Activated CD8-positive, alpha-beta memory T cell treated with anti-CD3 and anti-CD28 coated beads, Interleukin-2, amount 50 U/mL, for 1 hour (primary cell): ENCODE measurements at regions not wholly inside any gene's neighbourhood (a gene's known extent, or its start where the extent isn't known, plus 50 kb on each side); places are given as distances from the start of the nearest gene placed in this dataset.

Source experiments
- DNase-seq: peaks from one replicate; pipeline ENCODE4 v3.0.0-alpha.2; 2020; ENCODE audit errors: extremely low read depth

- no peak for DNase-seq
Measured at GRCh38 chr15:62834686-62835329, 207.7 kb upstream of the TPM1 start.

- no peak for DNase-seq
Measured at GRCh38 chr15:62835351-62835750, 207.2 kb upstream of the TPM1 start.

DNA sequence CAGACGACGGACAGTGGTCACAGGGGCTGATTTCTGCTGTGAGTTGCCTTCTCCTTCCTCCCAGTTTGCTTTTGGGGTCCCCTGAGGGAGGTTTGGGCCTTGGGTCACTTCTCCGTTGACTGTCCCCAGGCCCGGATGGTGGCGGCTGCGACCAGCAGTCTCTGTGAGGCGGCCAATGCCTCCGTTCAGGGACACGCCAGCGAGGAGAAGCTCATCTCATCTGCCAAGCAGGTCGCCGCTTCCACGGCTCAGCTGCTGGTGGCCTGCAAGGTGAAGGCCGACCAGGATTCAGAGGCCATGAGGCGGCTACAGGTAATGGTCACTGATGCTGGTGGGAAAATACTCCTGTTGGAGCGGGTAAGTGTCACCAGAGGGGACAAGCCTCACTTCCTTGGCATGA, 206.8 kb upstream of the TPM1 start:
- DNase-seq: no peak

DNA sequence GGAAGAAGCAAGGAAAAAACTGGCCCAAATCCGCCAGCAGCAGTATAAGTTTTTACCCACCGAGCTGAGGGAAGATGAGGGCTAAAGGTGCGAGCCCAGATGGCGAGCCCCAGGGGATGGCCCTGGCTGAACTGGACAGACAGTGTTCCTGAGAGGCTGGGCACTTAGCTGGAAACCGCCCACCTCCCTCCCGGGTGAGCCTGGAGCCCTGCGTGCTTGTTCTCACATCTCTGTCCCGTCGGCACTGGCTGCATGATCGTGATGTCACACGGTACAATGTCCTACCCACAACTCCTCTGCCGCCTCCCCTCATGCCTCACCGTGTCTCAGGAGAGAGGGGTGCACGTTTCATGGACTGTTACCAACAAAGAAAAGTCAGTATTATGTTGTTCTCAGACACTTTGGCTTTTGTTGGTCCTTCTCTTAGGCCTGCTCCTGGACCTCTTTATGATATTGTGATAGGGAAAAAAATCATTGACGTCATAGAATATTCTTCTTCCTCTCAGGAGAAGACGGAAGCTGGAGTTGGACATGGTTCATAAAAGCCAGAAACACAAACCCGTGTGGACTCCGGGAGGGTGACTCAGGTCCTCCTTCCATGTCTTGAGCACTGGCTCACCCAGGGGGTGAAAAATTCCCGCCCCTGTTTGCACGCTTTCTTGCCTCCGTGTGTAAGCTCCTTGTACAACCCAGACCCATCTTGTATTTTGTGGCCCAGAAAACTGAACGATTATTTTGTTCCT, 201.8 kb upstream of the TPM1 start:
- no peak for DNase-seq

- DNase-seq: no peak
Measured at GRCh38 chr15:62841269-62841628, 201.3 kb upstream of the TPM1 start.

DNA sequence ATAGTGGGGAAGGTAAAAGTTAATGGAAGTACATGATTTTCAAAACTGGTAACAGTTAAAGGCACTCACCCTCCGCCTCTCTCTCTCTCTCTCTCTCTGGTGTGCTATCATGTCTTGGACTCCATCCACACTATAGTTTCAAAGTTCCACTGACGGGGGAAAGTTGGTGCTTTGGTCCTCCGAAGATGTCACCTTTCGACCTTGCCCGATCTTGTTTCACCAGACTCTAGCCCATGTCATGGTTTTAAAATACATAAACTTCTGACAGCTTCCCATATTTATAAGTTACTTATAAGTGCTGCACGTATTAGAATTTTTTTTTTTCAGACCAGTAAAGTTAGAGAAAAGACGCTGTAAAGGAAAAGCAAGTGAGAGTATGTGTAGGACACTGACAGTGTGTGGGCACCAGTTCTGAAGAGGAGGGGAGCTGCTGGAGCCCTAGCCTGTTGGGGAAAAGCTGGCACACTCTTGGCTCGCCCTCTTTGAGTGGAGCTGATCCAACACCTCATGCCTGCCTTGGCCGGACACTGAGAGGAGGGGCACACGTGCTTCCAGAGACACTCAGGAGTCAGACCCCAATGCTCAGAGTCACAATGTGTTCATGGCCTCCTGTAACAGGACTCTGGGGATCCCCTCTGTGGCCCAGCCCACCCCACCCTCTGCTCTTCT, 200.5 kb upstream of the TPM1 start:
- no peak for DNase-seq

DNA sequence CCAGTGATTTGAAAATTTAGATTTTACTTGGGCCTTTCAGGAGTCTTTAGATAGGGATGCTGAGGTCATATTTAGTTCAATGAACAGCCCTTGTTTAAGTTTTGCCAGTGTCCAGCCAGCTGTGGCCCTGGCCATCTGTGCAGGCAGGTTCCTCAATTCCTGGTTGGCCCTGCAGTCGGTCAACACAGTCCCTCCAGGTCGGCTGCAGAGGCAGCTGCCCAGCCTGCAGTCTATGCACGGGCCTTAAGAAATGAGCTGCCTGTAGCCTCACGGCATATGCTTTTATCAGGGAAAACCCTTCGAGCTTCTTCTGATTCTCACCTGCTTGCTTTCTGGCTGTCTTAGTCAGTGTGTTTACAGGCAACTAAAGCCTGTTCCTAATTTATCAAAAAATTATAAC, 199.2 kb upstream of the TPM1 start:
- no peak for DNase-seq

- no peak for DNase-seq
Measured at GRCh38 chr15:62844564-62845240, 197.8 kb upstream of the TPM1 start.

DNA sequence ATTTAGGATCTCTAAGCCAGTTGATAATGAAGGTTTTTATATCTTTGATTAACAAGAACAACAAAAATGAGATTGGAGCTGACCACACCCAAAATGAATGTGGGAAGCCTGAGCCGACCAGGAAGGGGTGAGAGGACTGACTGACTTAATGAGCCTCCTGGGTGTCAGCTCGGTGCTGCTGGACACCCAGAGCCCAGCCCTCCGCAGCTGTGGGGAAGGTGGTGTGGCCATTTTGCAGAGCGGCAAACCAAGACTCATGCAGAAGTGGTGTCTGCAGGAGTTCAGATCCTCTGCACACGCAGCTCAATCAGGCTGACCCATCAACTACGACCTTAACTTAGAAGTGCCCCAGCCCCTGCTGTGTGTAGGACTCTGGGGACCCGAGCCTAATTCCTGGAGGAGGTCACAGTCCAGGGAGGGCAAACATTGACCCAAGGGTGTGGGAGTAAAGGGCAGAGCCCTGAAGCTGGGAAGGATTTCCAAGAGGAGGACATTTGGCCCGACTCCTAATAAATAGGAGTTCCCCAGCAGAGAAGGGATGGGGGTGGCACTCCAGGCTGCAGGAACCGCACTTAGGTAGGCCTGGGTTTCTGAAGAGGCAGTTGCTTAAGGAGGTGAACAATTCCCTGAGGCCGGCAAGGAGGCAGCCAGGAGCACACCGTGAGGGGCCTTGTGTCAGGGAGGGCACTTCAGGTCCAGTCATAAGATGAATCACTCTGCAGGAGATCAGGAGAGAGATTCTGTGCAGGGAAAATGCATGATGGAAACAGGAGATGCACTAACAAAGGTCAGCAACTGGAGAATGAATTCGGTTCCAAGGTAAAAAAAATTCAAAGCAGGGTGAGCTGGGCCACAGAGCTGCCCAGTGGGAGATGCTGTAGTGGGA, 197.1 kb upstream of the TPM1 start:
- no peak for DNase-seq

DNA sequence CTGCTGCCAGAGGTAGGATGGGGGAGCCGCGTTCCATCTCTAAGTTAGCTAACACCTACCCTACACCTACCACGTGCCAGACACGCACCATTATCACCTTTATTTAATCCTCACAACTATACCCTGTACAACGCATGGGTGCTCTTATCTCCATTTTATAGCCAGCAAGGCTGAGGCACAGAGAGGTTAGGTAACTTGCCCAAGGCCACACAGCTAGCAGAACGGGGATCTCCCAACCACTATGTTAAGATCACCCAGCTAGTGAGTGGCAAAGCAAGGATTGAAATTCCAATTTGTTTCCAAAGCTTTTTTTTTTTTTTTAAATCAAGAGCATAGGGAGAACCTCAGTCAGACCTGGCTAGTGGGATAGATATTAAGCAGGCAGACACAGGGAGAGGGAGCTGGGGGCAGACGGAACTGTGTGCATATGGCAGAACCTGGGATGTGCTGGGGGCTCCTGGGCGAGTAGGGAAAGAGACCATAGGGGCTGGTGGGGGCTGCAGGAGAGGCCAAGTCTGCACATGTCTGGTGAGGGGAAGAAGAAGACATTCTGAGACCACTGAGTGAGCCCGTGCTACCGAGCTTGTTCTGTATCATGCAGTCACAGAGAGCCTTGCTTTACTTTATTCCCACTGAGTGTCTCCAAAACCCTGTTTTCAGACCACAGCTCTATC, 196.3 kb upstream of the TPM1 start:
- DNase-seq: no peak

DNA sequence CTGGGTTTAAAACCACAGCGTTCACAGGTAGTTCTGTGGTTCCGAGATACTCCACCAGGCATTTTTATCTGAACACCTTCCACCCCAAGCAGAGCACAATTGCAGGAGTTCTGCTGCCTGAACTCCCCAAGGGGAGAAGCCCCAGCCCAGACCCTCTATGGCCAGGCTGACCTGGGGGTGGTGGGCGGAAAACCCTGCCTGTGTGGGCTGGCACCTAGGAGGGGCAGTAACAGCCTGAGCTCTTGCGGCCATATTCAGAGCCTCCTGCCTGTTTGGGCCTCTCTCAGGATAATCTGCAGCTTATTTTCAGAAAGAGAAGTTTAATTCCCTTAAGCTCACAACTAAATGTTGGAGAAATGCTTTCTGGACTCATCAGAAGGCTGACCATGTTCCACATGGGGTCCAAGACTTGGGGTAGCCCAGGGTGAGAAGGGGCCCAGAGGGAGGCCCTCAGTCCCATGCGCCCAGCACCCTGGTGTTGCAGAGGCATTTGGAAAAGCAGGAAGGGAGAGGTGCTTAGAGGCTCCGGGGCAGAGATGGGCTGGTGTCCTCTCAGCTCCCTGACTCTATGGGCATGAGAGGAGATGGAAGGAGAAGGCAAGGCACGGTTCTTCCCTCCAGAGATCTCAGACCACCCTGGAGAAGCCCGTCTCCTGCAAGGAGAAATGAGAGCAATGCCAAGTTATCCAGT, 195.6 kb upstream of the TPM1 start:
- no peak for DNase-seq

GRCh38 chr15:62847900-62848489, 194.6 kb upstream of the TPM1 start:
- no peak for DNase-seq

- no peak for DNase-seq
Measured at GRCh38 chr15:62848632-62849050, 193.9 kb upstream of the TPM1 start.

DNA sequence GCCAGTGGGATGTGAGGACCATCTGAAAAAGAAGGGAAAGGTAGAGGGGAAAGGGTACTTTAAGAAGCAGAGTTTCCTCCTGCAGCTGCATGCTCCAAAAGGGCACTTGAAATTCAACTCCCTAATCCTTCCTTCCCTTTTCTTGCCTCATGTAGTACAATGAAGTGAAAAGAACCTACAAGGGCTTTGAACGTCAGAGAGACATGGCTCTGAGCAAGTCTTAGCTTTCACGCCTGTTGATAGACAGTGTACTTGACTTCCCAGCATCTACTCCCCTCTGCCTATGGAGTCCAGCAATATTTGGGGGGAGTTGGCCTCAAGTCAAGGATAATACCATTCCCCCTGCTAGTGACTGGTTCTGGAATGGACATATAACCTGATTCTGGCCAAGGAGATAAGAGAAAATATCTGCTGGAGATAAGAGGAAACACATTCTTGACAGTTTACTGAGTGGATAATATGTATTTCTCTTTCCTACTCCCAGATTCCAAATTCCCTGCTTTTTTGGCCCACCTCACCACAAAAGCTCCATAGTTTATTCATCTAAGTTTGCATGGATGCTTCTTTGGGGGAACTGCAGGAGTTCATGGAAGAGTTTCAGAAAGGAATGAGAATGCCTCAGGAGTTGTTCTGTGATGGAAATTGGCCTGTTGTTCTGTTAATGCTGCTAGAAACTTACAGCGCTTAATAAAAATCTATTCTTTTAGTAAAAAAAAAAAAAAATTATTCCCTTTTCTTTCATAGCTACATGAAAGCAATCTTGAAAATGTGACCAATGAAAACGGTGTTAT, 193.0 kb upstream of the TPM1 start:
- DNase-seq: no peak

GRCh38 chr15:62850318-62850717, 192.2 kb upstream of the TPM1 start:
- DNase-seq: no peak

DNA sequence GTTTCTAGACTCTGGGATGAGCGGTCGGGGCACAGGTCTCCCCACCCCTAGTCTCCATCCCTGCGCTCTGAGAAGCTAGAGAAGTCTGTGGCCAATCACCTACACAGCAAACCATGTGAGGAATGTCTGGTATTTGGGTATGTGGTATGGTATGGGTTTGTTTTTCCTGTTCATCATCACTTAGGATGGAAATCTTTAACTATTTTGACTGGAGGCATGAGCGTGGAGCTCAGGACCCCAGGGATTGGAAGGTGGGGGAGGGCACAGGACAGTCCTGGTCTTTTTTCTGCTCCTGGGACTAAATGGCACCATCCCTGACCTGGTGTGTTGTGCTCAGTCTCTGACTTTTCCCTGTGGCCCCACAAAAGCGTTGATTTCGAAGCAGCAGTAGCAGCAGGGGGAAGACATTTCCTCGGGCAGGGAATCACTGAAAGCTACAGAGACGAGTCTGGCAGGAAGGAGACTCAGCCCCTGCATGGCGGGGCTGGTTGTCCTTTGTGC, 191.7 kb upstream of the TPM1 start:
- no peak for DNase-seq

- DNase-seq: no peak
Measured at GRCh38 chr15:62853114-62853840, 189.3 kb upstream of the TPM1 start.

DNA sequence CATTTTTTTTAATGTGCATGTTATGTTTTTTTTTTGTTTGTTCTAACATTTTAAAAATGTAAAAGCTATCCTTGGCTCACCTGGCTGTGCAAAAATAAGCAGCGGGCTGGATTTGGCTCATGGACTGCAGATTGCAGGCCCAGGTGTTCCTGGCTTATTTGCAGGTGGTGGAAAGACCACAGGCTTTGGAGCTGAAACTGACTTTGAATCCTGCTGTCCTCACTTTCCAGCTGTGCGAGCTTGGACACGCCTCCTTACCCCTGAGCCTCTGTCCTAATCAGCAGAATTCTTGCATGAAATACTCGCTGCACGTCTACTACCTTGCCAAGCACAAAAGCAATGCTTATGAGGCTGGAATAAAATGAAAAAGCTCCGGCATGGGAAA, 188.7 kb upstream of the TPM1 start:
- DNase-seq: no peak
